ENCODE measurements at regions not wholly inside any gene's neighbourhood (a gene's known extent, or its start where the extent isn't known, plus 50 kb on each side); places are given as distances from the start of the nearest gene placed in this dataset.

DNA sequence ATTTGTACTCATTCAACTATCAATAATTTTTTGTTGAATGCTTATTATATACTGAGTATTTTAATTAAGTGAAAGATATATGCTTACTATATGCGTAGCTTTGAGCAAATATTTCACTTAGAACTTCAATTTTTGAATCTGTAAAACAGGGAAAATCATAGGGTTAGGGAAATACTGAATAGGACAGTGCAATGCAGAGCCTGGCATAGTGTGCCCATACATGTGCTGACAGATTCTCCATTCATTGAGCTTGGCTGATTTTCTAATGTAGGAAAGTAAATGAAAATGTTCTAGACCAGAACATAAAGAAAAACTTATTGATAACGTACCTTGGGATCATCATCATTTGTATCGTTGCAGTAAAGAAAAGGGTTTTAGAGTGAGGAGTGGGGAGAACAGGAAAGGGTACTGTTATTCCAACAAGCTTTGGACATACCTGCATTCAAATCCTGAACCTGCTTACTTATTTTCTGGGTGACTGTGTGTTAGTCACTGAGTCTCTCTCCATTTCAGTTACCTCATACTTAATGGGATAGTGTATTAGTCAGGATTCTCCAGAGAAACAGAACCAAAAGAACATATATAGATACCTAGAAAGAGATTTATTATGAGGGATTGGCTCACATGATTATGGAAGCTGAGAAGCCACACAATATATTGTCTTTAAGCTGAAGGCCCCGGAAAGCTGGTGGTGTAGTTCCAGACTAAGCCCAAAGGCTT is 436.4 kb downstream of the ADAMTS20 start:
- no peak overlapping the region for H3K23ac ChIP-seq (ENCODE audit: insufficient read length, low read depth, low read length)
- no peak overlapping the region for H3K56ac ChIP-seq (ENCODE audit: insufficient read length, low read depth, low read length)
- H3K4me3 Mint-ChIP-seq, result no peak overlapping the region
- H3T11ph ChIP-seq (ENCODE audit: low read length), result no peak overlapping the region
- no peak overlapping the region for H4K8ac ChIP-seq (replicated peaks; ENCODE audit: insufficient read length, low read depth, low read length)
- no peaks in the 10 kb centered on the region for H4K20me1 ChIP-seq (ENCODE audit: control insufficient read depth, insufficient read depth, insufficient read length)
- no peak overlapping the region for H3K18ac ChIP-seq (ENCODE audit: insufficient read length, low read depth, low read length)
- no peaks in the 10 kb centered on the region for H3K23me2 ChIP-seq (ENCODE audit: insufficient read length, low read depth, low read length, poor library complexity, severe bottlenecking)
- H2BK15ac ChIP-seq (ENCODE audit: low read depth, low read length), result no peak overlapping the region
- no peak overlapping the region for H4K5ac ChIP-seq (ENCODE audit: insufficient read length, low read depth, low read length)
- DNase-seq, result no peak
- peaks cover 3% of the 10 kb centered on the region in 2 experiments; a peak in 2 of 5 replicates for H3K9me3 Mint-ChIP-seq
- H2BK12ac ChIP-seq (ENCODE audit: insufficient read length, low read depth, low read length), result no peak overlapping the region
- H3K27ac Mint-ChIP-seq, result no peak overlapping the region
- H3K9me3 ChIP-seq (ENCODE audit: control insufficient read depth, low read depth, low read length), result no peaks in the 10 kb centered on the region
- peaks cover 10 to 13% of the 10 kb centered on the region in 2 experiments for H3K4me1 Mint-ChIP-seq
- H4K91ac ChIP-seq (ENCODE audit: insufficient read length, low read depth, low read length), result no peak overlapping the region
- TF ChIP-seq, protein P1, sequence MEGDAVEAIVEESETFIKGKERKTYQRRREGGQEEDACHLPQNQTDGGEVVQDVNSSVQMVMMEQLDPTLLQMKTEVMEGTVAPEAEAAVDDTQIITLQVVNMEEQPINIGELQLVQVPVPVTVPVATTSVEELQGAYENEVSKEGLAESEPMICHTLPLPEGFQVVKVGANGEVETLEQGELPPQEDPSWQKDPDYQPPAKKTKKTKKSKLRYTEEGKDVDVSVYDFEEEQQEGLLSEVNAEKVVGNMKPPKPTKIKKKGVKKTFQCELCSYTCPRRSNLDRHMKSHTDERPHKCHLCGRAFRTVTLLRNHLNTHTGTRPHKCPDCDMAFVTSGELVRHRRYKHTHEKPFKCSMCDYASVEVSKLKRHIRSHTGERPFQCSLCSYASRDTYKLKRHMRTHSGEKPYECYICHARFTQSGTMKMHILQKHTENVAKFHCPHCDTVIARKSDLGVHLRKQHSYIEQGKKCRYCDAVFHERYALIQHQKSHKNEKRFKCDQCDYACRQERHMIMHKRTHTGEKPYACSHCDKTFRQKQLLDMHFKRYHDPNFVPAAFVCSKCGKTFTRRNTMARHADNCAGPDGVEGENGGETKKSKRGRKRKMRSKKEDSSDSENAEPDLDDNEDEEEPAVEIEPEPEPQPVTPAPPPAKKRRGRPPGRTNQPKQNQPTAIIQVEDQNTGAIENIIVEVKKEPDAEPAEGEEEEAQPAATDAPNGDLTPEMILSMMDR (conservative IDR thresholded peaks at IDR 0.05), result no peak
- no peak overlapping the region for H2BK5ac ChIP-seq (ENCODE audit: insufficient read length, low read length)
- H3K4me2 ChIP-seq (ENCODE audit: insufficient read depth, insufficient read length, low read length), result no peak overlapping the region
- no CpG with 5 or more reads among the region's 4 CpGs for WGBS (ENCODE audit: extremely low coverage, insufficient read length, low lambda C conversion rate)
- no peak overlapping the region for H3K4ac ChIP-seq (ENCODE audit: low read depth, low read length)
- no peaks in the 10 kb centered on the region for H3K27me3 ChIP-seq (ENCODE audit: insufficient read depth, low read length)
- no peak overlapping the region for H3K9ac ChIP-seq (ENCODE audit: extremely low read depth, insufficient read length, low read length)
- no peak overlapping the region for H2BK120ac ChIP-seq (ENCODE audit: low read depth, low read length, poor library complexity, severe bottlenecking)
- no peak overlapping the region for H2AFZ ChIP-seq (ENCODE audit: low read length)
- H3K79me2 ChIP-seq (ENCODE audit: insufficient read depth, low read length), result no peaks in the 10 kb centered on the region
- H2BK20ac ChIP-seq (ENCODE audit: low read depth, low read length, poor library complexity, severe bottlenecking), result no peak overlapping the region
- no peaks in the 10 kb centered on the region for H3K79me1 ChIP-seq (ENCODE audit: insufficient read depth, low read depth, low read length, poor library complexity, severe bottlenecking)
- no peaks in the 10 kb centered on the region; a peak in 1 of 7 replicates for H3K36me3 Mint-ChIP-seq (ENCODE audit: insufficient read depth in 1 of 3, low read depth in 3 of 3)
- H3K4me1 ChIP-seq (ENCODE audit: insufficient read depth, low read length), result no peaks in the 10 kb centered on the region
- no peak overlapping the region for H3K14ac ChIP-seq (ENCODE audit: insufficient read depth, low read length)
- H3K27me3 Mint-ChIP-seq (ENCODE audit: low read depth), result no peaks in the 10 kb centered on the region
- no peak overlapping the region for H3K27ac ChIP-seq (ENCODE audit: insufficient read length, low read depth, low read length)
- no peak overlapping the region for H2AK5ac ChIP-seq (ENCODE audit: insufficient read length, low read length)
